HG03045 (cell line): ENCODE measurements at regions not wholly inside any gene's neighbourhood (a gene's known extent, or its start where the extent isn't known, plus 50 kb on each side); places are given as distances from the start of the nearest gene placed in this dataset.

Experiments used
- ATAC-seq: cut with Tn5 transposase; IDR thresholded peaks from one replicate; pipeline ENCODE4 v1.9.1; 2021; ENCODE audit warnings: mild to moderate bottlenecking, moderate library complexity; ENCODE audit not compliant: unreplicated experiment

DNA sequence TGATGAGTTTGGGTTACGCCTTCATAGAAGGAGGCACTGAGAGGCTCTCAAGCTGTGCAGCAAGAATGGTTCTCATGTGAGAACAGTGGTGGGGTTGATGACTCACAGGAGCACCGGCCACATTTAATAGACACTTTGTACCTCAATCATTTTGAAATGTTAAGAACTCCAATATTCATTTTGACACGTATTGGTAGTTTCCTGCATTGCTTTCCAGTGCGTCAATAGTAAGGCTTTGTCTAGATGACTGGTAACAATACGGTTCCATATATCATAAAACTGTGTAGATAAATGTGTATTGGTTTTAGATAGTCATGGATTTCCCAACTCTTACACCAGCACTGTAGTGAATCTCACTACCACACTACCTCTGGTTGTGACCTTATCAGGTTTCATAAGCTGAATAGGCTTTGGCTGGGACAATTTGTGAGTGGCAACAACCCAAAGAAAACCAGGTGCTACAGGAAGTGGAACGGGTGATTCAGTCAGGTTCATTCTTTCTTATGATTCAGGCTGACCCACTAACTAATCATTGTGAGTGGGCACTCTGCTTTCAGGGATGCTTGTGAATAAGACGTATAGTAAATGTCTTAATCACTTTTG is 362.6 kb downstream of the KLF5 start:
- no peak for ATAC-seq

DNA sequence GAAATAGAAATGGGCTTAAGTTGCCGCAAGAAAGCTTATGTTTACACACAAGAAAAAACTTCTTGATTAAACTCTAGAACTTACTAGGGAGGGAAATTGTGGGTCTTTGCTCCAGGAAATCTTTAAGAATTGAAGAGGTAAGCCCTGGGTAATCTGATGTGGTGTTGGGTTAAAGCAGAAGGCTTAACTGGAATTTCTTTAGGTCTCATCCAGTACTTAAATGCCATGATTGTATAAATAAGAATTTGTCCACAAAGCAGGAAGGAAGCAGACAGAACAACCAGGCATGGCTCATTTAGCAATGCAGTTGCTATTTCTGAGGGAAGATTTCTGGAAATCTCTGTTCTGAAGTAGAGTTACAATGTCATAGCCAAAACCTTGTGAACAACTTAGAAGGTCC is 360.4 kb downstream of the KLF5 start:
- ATAC-seq = no peak

DNA sequence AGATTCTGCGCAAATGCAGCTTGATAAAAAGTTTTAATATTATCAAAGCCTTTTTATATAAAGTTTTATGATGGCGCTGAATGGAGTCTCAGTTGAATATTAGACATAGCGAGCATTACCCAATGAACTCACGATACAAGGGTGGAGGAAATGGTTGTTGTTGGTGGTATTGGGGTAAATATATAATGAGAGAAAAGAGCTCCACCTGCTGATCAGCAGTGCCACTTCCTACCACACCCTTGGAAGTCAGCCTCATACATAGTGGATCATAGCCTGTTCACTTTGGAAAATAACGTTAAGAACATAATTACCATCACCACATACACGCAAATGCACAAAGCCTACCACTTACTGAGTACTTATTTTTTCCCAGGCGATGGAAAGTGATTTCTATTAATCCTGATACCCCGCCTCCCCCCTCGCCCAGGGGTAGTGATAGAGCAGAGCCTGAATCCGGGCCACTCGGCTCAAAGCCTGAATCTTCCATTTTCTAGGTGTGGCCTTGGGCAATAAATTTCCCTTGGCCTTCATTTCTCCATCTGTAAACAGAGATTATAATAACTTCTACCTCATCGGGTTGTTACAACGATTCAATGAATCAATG is 358.3 kb downstream of the KLF5 start:
- ATAC-seq = no peak

DNA sequence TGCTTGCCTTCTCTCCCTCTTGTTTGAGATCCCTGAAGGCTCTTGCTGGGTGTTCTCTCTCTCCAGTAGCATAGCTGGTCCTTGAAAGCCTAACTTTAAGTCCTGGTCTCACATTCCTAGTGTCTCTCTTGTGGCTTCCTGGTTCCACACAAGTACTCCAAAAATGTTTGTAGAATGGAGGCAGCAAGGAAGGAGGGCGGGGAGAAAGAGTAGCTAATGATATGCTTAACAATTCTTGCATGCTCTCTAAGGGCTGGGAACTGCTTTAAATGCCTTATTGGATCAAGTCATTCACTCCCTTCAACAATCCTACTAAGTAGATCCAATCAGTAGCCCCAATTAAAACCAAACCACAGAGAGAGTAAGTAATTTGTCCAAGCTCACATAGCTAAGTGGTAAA is 357.3 kb downstream of the KLF5 start:
- no peak for ATAC-seq

DNA sequence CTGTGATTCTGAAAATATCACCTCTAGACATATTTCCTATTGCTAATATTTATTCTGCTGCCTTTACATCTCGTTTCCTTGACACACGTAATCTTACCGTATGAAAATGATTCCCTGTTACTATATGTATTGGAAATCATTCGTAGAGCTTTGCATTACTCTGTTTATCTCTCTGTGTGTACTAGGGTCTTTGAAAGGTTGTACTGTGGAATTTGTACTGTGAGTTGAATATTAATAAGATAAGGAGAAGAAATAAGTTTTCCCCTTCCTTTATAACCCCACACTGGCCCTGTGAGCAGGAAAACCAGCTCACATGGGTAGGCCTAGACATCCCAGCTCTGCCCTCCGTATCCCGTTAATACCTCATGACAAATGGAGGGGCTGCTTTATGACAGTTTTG is 354.9 kb downstream of the KLF5 start:
- no peak for ATAC-seq

DNA sequence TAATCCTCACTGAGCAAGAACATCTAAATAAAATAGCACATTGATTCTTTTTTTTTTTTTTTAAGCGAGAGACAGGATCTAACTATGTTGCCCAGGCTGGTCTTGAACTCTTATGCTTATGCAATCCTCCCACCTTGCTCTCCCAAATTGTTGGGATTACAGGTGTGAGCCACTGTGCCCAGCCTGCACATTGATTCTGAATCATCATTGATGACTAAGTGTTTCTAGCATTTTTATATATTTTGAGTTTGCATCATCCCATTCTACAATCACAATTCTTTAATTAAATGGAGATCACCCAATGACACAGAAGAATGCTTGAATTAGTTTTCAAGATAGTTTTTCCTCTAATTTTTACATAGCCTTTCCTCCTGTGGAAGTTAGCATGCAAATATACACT is 354.1 kb downstream of the KLF5 start:
- no peak for ATAC-seq

DNA sequence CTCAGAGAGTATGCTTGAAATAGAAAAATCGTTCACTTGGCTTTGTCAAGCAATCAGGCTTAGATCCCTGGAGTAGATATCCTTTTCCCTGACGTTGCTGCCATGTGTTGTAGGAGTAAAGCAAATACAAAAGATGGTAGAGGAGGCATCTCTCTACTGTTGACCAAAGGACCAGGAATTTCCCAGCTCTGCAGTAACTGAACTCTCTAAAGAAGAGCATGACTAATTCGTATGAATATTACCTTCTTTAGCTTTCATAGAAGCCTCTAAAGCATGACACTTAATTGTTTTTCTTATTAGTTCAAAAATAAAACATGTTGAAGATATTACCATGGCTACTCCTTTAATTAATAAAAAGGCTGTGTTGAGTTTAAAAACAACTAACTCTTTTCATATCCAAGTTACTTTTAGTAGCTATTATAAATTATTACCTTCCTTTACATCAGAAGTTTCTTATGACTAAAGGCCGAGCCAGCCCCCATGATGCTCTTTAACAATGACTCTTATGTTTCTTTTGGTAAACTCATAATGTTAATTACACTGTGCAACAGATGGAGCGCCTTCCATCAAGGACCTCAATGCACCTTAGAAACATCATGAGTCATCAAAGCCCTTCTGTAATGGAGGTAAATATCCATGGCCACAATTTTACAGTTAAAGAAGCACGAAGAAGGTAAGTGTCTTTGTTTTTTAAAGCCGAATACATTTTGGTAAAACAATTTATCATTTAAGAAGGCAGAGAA is 352.4 kb downstream of the KLF5 start:
- no peak for ATAC-seq

DNA sequence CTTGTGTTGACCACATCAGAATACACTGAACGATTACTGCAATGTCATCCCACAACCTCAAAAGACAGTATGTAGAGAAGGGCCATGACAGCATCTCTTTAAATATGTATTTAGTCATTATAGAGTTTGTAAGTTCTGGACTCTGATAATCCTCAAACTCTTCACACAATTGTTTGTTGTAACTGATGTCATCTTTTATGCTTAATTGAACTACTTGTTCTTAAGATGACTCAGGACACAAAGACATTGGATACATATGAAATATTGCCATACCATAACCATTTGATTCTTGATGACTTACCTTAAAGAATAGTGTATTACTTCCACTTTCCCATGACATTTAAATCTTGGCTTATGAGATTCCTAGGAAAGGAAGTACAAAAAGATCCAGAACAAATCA is 347.6 kb downstream of the KLF5 start:
- no peak for ATAC-seq

DNA sequence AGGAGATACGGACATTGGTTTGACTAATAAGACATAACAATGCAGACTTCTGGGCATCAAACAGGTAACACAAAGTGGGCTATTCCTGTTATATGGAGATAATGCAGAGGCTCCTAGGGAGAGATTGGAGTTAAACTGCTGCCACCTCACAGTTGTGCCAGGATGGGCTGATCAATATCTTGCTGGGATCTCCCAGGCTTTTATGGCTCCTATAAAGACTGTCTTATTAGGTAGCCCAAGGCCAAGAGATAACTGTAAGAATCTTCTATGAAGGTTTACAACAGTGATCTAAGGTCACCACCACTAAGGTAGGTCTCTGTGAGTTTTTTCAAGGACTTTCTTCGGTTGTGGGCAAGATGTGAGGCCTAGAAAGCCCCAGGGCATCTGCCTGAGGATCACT is 345.8 kb downstream of the KLF5 start:
- no peak for ATAC-seq

DNA sequence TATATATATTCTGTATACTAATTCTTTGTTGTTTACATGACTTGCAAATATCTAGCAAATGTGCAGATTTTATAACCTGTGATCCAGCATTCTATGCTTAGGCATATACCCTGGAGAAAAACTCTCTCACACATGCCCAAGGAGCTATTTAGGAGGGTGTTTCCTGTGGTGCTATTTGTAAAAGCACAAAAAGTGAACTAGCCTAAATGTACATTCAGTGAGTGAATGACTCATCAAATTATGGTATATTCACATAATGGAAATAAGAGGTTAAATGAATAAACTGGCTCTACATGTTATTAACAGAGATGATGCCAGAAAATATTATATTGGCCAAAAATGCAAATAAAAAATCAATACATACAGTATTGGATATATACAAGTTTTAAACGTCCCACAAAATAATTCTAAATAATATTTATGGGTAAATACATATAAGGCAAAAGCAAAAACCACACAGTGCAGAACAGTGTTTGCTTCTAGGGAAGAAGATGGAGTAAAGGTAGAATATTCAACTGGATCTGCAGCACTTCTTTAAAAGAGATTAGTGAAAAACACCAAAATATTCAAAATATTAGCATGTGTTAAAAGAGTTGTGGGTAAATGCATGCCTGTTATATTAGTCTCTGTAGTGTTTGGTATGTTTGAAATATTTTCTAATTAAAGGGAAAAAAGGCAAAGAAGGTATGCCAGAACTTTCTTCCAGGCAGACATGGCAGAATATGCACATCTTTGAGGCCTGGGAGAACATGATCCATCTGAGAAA is 344.7 kb downstream of the KLF5 start:
- no peak for ATAC-seq

DNA sequence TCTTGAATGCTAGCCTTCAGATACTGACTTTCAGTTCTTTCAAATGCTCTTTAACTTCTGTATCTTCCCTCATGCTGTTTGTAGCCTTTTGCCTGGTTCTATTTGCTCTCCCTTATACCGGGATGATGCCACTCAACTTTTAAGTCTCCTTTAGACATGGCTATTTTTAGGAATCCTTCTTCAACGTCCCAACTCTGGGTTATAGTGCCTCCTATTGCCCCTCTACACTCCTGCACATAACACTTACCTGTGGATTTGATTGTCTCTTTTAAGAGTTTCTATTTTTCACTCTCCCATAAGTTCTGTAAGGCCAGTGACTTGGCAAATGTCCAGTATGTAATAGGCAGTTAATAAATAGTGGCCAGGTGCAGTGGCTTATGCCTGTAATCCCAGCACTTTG is 343.0 kb downstream of the KLF5 start:
- ATAC-seq = no peak

DNA sequence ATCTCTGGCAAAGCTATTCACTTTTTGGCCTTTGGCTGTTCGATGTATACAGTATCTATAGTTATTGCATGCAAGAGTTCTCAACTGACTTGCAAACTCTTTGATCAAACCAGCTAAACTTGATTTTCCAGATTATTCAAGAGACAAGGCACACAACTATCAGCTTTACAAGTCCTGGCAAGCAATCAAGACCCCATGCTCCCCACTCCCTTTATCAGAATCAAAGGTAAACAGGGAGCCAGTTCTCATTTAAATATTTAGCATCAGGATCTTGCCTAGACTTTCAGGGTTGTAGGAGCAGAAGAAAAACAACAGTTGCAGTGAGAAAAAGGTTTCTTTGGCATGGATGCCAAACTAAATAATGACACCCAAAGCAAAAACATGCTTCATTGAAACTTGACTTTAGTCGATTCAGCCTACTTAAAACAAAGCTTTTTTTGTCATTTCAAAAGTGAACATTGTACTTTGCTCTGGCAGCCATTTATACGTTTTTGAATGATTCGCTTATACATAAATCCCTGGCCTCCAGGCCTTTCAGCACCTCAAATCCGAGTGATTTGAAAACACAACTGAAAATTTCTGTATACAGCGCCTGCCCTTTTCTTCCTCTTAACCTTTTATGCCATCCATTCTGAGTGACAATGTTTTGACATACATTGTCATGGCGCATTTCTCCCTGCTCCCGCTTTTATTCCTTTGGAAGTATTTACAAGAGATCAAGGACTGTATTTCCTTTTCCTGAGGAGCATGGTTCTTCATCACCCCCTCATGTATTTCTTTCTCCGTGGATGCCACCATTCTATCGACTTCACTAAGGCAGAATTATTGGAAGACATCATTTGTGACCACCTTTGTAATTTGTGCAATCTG is 340.8 kb downstream of the KLF5 start:
- no peak for ATAC-seq

DNA sequence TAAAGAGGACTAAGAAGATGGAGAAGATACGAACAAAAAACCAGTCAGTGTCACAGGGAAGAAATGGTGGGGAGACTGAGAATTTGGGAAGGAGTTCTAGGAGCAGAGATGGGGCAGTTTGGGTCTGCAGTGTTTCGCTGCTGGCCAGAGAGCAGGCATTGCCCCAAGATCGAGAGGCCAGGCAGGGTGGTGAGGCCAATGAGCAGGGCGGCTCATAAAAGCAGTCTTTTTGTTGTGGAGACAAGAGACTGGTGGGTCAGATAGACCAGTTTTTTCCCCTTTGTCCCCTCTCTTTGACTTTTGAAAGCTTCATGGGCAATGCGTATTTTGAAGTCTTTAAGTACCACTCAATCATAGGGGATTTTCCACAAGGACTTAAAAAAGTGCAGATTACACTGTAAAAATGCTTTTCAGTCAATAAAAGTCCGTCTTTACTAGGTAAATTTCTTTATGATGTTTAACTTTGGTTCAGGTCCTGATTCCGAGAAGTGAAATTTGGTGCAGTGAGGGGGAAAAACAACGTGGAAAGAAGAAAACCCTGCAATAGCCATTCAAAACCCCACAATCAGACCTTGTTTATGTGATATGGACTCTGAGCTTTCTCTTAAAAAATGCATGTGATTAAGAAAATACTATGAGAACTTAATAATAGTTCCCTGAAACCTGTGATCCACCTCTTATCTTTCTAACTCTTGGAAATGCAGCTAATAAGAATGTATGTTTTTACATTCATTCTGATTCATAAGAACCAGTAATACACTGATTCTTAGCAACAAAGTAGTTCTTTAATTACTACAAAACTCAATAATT is 338.9 kb downstream of the KLF5 start:
- no peak for ATAC-seq

DNA sequence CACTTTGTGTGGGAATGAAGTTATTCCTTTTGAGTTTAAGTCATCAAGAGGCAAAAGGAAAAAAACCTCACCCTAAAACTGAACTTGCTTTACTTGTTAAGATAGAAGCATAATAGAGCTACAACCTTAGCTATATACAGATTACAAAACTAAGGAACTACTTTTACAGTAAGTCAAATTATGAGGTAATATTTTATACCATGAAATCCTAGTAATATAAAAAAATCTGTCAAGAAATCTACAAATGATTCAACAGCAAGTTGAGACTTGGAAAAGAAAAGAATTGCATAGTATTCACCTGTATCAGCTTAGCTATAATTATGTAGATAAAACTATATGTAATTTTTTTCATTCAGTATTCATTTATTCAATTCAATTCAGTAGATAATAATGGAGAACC is 335.3 kb downstream of the KLF5 start:
- no peak for ATAC-seq

DNA sequence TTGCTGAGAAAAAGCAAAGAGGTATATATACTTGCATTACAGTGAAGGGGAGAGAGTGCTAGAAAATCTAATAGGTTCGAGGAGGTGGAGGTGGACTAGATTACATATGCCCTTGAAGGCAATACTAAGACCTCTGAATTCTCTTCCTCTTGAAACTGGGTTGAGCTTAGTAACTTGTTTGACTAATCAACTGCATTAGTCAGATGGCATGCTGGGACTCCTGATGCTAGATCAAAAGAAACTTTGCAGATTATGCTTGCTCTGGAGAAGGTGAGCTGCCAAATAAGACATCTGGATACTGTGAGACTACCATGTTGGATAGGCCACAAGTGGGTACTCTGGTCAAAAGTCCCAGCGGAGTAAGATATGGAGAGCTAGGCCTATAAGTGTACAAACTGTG is 331.3 kb downstream of the KLF5 start:
- ATAC-seq = no peak

DNA sequence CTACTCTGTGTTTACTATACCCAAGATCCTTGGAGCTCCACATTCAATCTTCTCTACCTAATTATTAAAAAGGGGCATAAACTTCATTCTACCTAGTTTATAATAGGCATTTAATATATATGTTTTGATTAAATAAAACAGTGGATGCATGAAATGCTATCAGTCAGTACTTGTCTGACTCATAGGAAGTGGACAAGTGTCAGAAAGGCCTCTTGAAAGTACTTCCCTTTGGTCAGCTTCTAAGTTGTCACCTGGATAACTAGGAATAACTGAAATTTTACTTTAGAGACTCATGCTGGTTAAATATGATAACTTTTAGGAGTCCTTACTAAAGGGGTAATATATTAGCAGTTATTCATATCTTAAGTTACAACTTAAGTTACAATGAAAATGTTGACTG is 329.8 kb downstream of the KLF5 start:
- no peak for ATAC-seq

DNA sequence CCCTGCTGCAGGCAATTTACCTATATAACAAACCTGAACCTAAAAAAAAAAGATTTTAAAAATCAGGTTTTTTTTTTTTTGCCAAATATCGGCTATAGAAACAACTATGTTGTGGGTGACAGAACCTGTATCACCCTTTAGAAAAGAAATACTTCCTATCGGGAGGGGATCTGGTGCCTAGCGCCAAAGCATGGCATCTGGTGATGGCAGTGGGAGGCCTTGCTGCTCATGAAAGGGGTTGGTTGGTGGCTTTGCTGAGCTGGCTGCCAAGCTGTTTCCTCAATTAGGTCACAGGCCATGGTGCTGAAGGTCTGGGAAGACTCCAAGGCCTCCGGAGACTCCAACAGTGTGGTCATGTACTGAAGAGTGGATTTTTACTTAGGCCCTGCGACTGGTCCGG is 328.5 kb downstream of the KLF5 start:
- ATAC-seq = no peak

DNA sequence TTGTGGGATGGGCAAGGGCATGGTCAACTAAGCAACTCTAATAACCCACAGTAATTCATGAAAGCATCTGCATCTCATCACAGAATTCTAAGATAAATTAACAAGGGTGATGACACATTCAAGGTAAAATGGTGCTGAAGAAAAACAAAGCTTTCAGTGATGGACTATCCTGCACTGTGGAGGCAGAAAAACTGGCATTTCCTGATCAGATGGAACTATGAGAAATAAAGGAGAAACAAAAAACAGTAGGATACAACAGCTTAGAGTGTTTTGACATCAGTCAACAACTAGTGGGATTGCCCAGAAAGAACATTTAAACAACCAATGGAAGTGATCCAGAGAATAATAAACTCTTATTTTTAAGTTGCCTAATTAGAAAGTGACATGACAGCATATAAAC is 327.0 kb downstream of the KLF5 start:
- no peak for ATAC-seq

DNA sequence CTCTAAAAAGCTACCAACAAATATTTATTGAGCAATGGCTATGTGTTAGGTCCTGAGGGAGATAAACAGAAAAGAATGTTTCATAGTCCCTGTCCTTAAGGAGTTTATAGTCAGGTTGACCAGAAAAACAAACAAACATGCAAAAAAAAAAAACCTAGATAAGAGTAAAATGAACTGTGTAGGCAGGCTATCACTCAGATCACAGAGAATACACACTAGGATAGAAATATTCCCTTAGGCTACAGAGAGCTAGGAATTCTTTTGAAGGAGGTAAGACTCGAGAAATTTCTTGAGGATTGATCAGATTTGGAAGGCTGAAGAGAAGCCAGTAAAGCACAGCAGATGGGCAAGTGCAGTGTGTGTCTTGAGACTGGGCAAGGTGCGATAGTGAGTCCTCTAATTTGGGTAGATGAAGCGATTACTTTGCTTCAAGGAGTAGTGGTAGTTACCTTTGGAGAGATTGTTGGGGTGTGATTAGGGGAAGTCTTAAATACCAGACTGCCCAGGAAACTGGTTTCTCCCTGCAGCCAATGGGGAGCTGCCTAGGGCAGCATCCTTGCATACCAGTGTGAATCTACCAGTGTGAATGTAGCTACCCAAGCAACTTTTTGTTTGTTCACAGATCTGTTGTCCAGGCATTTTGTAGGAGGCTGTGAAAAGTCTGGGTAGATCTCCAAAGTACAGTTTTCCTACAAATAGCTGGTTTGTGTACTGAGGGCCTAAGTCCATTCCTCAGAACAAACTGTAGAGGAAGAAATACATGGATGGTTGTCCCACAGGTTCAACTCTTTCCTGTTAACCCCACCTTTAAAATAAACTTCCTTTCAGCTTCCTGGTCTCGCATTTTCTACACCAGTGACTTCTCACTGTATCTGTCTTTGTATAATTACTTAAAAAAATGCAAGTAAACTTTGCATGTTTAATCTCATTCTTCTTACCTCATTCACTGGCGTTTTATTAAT is 314.1 kb downstream of the KLF5 start:
- ATAC-seq = no peak
